H1 (cell line): ENCODE measurements at regions not wholly inside any gene's neighbourhood (a gene's known extent, or its start where the extent isn't known, plus 50 kb on each side); places are given as distances from the start of the nearest gene placed in this dataset.

ENCODE experiments used
- CREB1 ChIP-seq: IDR thresholded peaks from 2 replicates; pipeline ENCODE4 v1.6.1; 2012; ENCODE audit warnings: inconsistent platforms
- CTCF ChIP-seq, 3 experiments: IDR thresholded peaks; 1 replicate in 2 of 3; 2 replicates in 1 of 3; pipeline versions ENCODE4 v1.5.1 to v1.6.1; 2011; ENCODE audit warnings: low read length in 3 of 3, mild to moderate bottlenecking in 3 of 3, inconsistent platforms in 2 of 3, low read depth in 1 of 3, moderate library complexity in 1 of 3; ENCODE audit not compliant: insufficient read depth in 1 of 3; ENCODE audit errors: control extremely low read depth in 1 of 3
- EP300 ChIP-seq, 2 experiments: IDR thresholded peaks; 1 replicate in 1 of 2; 2 replicates in 1 of 2; pipeline ENCODE4 v1.6.1; 2011 to 2012; ENCODE audit warnings: low read depth in 2 of 2, low read length in 2 of 2, mild to moderate bottlenecking in 2 of 2, borderline replicate concordance in 1 of 2, inconsistent platforms in 1 of 2, moderate library complexity in 1 of 2
- EZH2 ChIP-seq: fragments of 200-600 bp; sonication (generic); IDR thresholded peaks from 2 replicates; pipeline ENCODE4 v1.7.1; 2012; ENCODE audit warnings: low read depth, mild to moderate bottlenecking, moderate library complexity, low read length, inconsistent platforms; ENCODE audit not compliant: severe bottlenecking
- KDM1A ChIP-seq: fragments of 200-600, 300-600 bp; sonication (generic); IDR thresholded peaks from 2 replicates; pipeline ENCODE4 v1.7.1; 2016; ENCODE audit warnings: mild to moderate bottlenecking, low read length, borderline replicate concordance
- TAF1 ChIP-seq: IDR thresholded peaks from 2 replicates; pipeline ENCODE4 v1.6.1; 2011; ENCODE audit warnings: mild to moderate bottlenecking, low read depth, low read length
- YY1 ChIP-seq: IDR thresholded peaks from 2 replicates; pipeline ENCODE4 v1.6.1; 2011; ENCODE audit warnings: low read depth, mild to moderate bottlenecking, low read length

- TF ChIP-seq CTCF (IDR thresholded peaks at IDR 0.05; ENCODE audit: control extremely low read depth in 1 of 3, insufficient read depth in 1 of 3, low read depth in 1 of 3, low read length in 3 of 3) (no peak), YY1 (no peak), EZH2 (no peak), EP300 (IDR thresholded peaks at IDR 0.05; ENCODE audit: borderline replicate concordance in 1 of 2, low read depth in 2 of 2, low read length in 2 of 2) (no peak), KDM1A (no peak), CREB1 (no peak), TAF1 (no peak)
Measured at GRCh38 chr7:155980841-155981240, 168.6 kb upstream of the SHH start.
